Trophoblast cell (in vitro differentiated cells and primary cell): ENCODE measurements at regions not wholly inside any gene's neighbourhood (a gene's known extent, or its start where the extent isn't known, plus 50 kb on each side); places are given as distances from the start of the nearest gene placed in this dataset.

Experiments
- DNase-seq, 2 donors: peaks; one replicate each; pipeline ENCODE4 v3.0.0-alpha.2; 2016
- H2AFZ ChIP-seq: 2 replicates; pipeline ENCODE4 v1.6.1; 2013; ENCODE audit warnings: low read length, moderate library complexity, mild to moderate bottlenecking; ENCODE audit not compliant: insufficient read depth, poor library complexity
- H2AK5ac ChIP-seq: 2 replicates; pipeline ENCODE4 v1.6.1; 2013; ENCODE audit warnings: mild to moderate bottlenecking, low read length
- H2BK120ac ChIP-seq: 2 replicates; pipeline ENCODE4 v1.6.1; 2013; ENCODE audit warnings: low read length, mild to moderate bottlenecking, moderate library complexity; ENCODE audit not compliant: insufficient read depth, poor library complexity
- H2BK12ac ChIP-seq: 2 replicates; pipeline ENCODE4 v1.6.1; 2013; ENCODE audit warnings: mild to moderate bottlenecking, low read length, moderate library complexity
- H2BK5ac ChIP-seq: 2 replicates; pipeline ENCODE4 v1.6.1; 2013; ENCODE audit warnings: low read length, low read depth, moderate library complexity, mild to moderate bottlenecking; ENCODE audit not compliant: poor library complexity
- H3K14ac ChIP-seq: 2 replicates; pipeline ENCODE4 v1.6.1; 2013; ENCODE audit warnings: mild to moderate bottlenecking, low read length
- H3K18ac ChIP-seq: 2 replicates; pipeline ENCODE4 v1.6.1; 2013; ENCODE audit warnings: mild to moderate bottlenecking, low read length
- H3K23ac ChIP-seq: 2 replicates; pipeline ENCODE4 v1.6.1; 2013; ENCODE audit warnings: low read length
- H3K27ac ChIP-seq: 2 replicates; pipeline ENCODE4 v1.5.1; 2013; ENCODE audit warnings: low read depth, mild to moderate bottlenecking, inconsistent platforms, low read length, moderate library complexity
- H3K27me3 ChIP-seq: 2 replicates; pipeline ENCODE4 v1.6.1; 2013; ENCODE audit warnings: inconsistent platforms, mild to moderate bottlenecking, low read length, moderate library complexity; ENCODE audit not compliant: insufficient read depth
- H3K36me3 ChIP-seq, 2 experiments: 1 replicate in 1 of 2; 2 replicates in 1 of 2; pipeline ENCODE4 v1.6.1; 2013; ENCODE audit warnings: low read length in 2 of 2, mild to moderate bottlenecking in 2 of 2, moderate library complexity in 1 of 2; ENCODE audit not compliant: insufficient read depth in 2 of 2, control insufficient read depth in 1 of 2
- H3K4ac ChIP-seq: 2 replicates; pipeline ENCODE4 v1.6.1; 2013; ENCODE audit warnings: low read depth, mild to moderate bottlenecking, low read length, moderate library complexity
- H3K4me1 ChIP-seq, 2 experiments: 1 replicate in 1 of 2; 2 replicates in 1 of 2; pipeline ENCODE4 v1.6.1; 2013; ENCODE audit warnings: low read length in 2 of 2, mild to moderate bottlenecking in 2 of 2, moderate library complexity in 1 of 2; ENCODE audit not compliant: insufficient read depth in 2 of 2, control insufficient read depth in 1 of 2
- H3K4me2 ChIP-seq: 2 replicates; pipeline ENCODE4 v1.6.1; 2013; ENCODE audit warnings: inconsistent platforms, mild to moderate bottlenecking, low read length, moderate library complexity
- H3K4me3 ChIP-seq: 2 replicates; pipeline ENCODE4 v1.5.1; 2013; ENCODE audit warnings: mild to moderate bottlenecking, low read depth, low read length, inconsistent platforms
- H3K79me1 ChIP-seq: one replicate; pipeline ENCODE4 v1.6.1; 2013; ENCODE audit warnings: low read length
- H3K79me2 ChIP-seq: 2 replicates; pipeline ENCODE4 v1.6.1; 2013; ENCODE audit warnings: low read length, mild to moderate bottlenecking; ENCODE audit not compliant: control insufficient read depth, insufficient read depth, poor library complexity
- H3K9ac ChIP-seq: 2 replicates; pipeline ENCODE4 v1.6.1; 2013; ENCODE audit warnings: mild to moderate bottlenecking, low read length
- H3K9me3 ChIP-seq: 2 replicates; pipeline ENCODE4 v1.6.1; 2013; ENCODE audit warnings: low read depth, mild to moderate bottlenecking, control low read depth, inconsistent platforms, low read length; ENCODE audit not compliant: insufficient read depth
- H4K12ac ChIP-seq: 2 replicates; pipeline ENCODE4 v1.6.1; 2013; ENCODE audit warnings: low read depth, mild to moderate bottlenecking, low read length, moderate library complexity
- H4K8ac ChIP-seq: 2 replicates; pipeline ENCODE4 v1.6.1; 2013; ENCODE audit warnings: low read depth, mild to moderate bottlenecking, low read length, moderate library complexity
- H4K91ac ChIP-seq: one replicate; pipeline ENCODE4 v1.6.1; 2013; ENCODE audit warnings: low read depth, mild to moderate bottlenecking, low read length, moderate library complexity
- WGBS: extraction: QIAGEN DNeasy Blood & Tissue Kit; methylation state at CpG from one replicate; pipeline ENCODE4 v1.1.7; 2013; ENCODE audit warnings: missing lambda C conversion rate; ENCODE audit not compliant: insufficient read length, insufficient coverage; ENCODE audit errors: extremely low coverage; 5-methylcytosine and 5-hydroxymethylcytosine counted together

- Histone ChIP-seq H3K9me3 (no peaks in the 10 kb centered on the region), H2BK12ac (no peak overlapping the region), H3K4ac (no peak overlapping the region), H3K36me3 (no peaks in the 10 kb centered on the region), H3K79me2 (no peaks in the 10 kb centered on the region), H3K4me3 (no peak overlapping the region), H3K27ac (no peak overlapping the region), H2AFZ (no peak overlapping the region), H2AK5ac (no peak overlapping the region), H3K27me3 (no peaks in the 10 kb centered on the region), H4K91ac (no peak overlapping the region), H2BK5ac (no peak overlapping the region), H3K4me1 (peaks cover 8 to 12% of the 10 kb centered on the region in 2 experiments), H3K23ac (no peak overlapping the region), H4K12ac (no peak overlapping the region), H3K18ac (no peak overlapping the region), H2BK120ac (no peak overlapping the region), H4K8ac (no peak overlapping the region), H3K79me1 (peaks cover 5% of the 10 kb centered on the region), H3K9ac (no peak overlapping the region), H3K4me2 (no peak overlapping the region), H3K14ac (no peak overlapping the region)
- DNase-seq: peak; percentile 28 to 78
- no CpG with 5 or more reads among the region's 6 CpGs for WGBS
Observed at GRCh38 chr5:159765135-159765433, 151.2 kb upstream of the ADRA1B start.

- Histone ChIP-seq H3K18ac (no peak overlapping the region), H3K4ac (no peak overlapping the region), H3K79me1 (peaks cover 5% of the 10 kb centered on the region), H4K91ac (no peak overlapping the region), H2AFZ (no peak overlapping the region), H2BK5ac (no peak overlapping the region), H3K4me2 (no peak overlapping the region), H2AK5ac (no peak overlapping the region), H2BK120ac (no peak overlapping the region), H3K79me2 (no peaks in the 10 kb centered on the region), H3K14ac (no peak overlapping the region), H3K9me3 (no peaks in the 10 kb centered on the region), H3K4me1 (peaks cover 8 to 12% of the 10 kb centered on the region in 2 experiments), H3K23ac (no peak overlapping the region), H2BK12ac (no peak overlapping the region), H3K36me3 (no peaks in the 10 kb centered on the region), H3K27me3 (no peaks in the 10 kb centered on the region), H3K27ac (no peak overlapping the region), H3K9ac (no peak overlapping the region), H4K12ac (no peak overlapping the region), H4K8ac (no peak overlapping the region), H3K4me3 (no peak overlapping the region)
- WGBS: no CpG with 5 or more reads among the region's 8 CpGs
- no peak for DNase-seq
Observed at GRCh38 chr5:159765760-159766517, 150.3 kb upstream of the ADRA1B start.

GRCh38 chr5:159768243-159768642, 148.0 kb upstream of the ADRA1B start:
- H3K4ac ChIP-seq: no peak overlapping the region
- H2BK12ac ChIP-seq: no peak overlapping the region
- H3K27me3 ChIP-seq: no peaks in the 10 kb centered on the region
- H3K79me2 ChIP-seq: no peaks in the 10 kb centered on the region
- no peak overlapping the region for H3K4me2 ChIP-seq
- H3K23ac ChIP-seq: no peak overlapping the region
- H3K4me3 ChIP-seq: no peak overlapping the region
- H3K14ac ChIP-seq: no peak overlapping the region
- no peak overlapping the region for H3K9ac ChIP-seq
- no peak overlapping the region for H4K12ac ChIP-seq
- no peak overlapping the region for H2BK120ac ChIP-seq
- no peak overlapping the region for H3K27ac ChIP-seq
- H2AK5ac ChIP-seq: no peak overlapping the region
- no peak overlapping the region for H2BK5ac ChIP-seq
- H3K9me3 ChIP-seq: no peaks in the 10 kb centered on the region
- peaks cover 8% of the 10 kb centered on the region for H3K79me1 ChIP-seq
- H4K8ac ChIP-seq: no peak overlapping the region
- H3K36me3 ChIP-seq: no peaks in the 10 kb centered on the region
- H4K91ac ChIP-seq: no peak overlapping the region
- no peak overlapping the region for H3K18ac ChIP-seq
- H2AFZ ChIP-seq: no peak overlapping the region
- H3K4me1 ChIP-seq: peaks cover 11 to 12% of the 10 kb centered on the region in 2 experiments
- WGBS: no CpG with 5 or more reads among the region's 2 CpGs
- no peak for DNase-seq

- H4K91ac ChIP-seq: peak overlapping the region; percentile 9
- H3K79me2 ChIP-seq: no peaks in the 10 kb centered on the region
- WGBS: 100% methylated on average over 2 of the region's 6 CpGs
- no peak overlapping the region for H2AK5ac ChIP-seq
- H3K4ac ChIP-seq: no peak overlapping the region
- no peak overlapping the region for H4K12ac ChIP-seq
- H2BK5ac ChIP-seq: no peak overlapping the region
- H3K23ac ChIP-seq: no peak overlapping the region
- no peaks in the 10 kb centered on the region for H3K36me3 ChIP-seq
- no peak overlapping the region for H3K4me3 ChIP-seq
- H3K4me2 ChIP-seq: peak overlapping the region; percentile 69
- H3K18ac ChIP-seq: no peak overlapping the region
- H3K27ac ChIP-seq: peak overlapping the region; percentile 14
- H3K27me3 ChIP-seq: no peaks in the 10 kb centered on the region
- H3K14ac ChIP-seq: no peak overlapping the region
- H4K8ac ChIP-seq: no peak overlapping the region
- H3K9me3 ChIP-seq: peaks cover 2% of the 10 kb centered on the region
- H3K4me1 ChIP-seq: peaks cover 6 to 15% of the 10 kb centered on the region in 2 experiments
- no peak overlapping the region for H2BK120ac ChIP-seq
- no peak overlapping the region for H2AFZ ChIP-seq
- H2BK12ac ChIP-seq: no peak overlapping the region
- H3K9ac ChIP-seq: no peak overlapping the region
- no peak for DNase-seq
- H3K79me1 ChIP-seq: peaks cover 3% of the 10 kb centered on the region
Observed at GRCh38 chr5:159772698-159773061, 143.6 kb upstream of the ADRA1B start.
